NCI-H69 (cell line): ENCODE measurements at regions not wholly inside any gene's neighbourhood (a gene's known extent, or its start where the extent isn't known, plus 50 kb on each side); places are given as distances from the start of the nearest gene placed in this dataset.

Source experiments
- DNase-seq: peaks from one replicate; lab custom pipeline; 2025; lab: John Stamatoyannopoulos, UW

GRCh38 chr2:114134146-114134545 is 244.3 kb downstream of the ACTR3 start:
- no peak for DNase-seq

DNA sequence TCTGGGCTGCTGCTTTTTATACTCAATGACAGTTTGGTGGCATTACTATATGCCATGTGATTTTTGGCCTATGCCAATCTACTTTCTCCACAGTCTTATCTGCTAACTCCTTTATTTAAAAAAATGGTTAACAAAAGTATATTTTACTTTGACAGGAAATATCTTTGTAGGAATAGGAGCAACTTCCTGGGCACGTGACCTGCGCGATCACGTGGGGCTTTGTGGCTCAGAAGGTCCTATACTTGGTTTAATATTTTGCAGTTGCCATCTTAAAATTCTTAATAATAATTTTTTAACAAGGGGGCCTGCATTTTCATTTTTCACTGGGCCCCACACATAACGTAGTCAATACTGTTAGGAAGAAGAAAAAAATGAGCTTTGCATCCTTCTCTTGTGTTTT is 249.7 kb downstream of the ACTR3 start:
- DNase-seq: no peak

DNA sequence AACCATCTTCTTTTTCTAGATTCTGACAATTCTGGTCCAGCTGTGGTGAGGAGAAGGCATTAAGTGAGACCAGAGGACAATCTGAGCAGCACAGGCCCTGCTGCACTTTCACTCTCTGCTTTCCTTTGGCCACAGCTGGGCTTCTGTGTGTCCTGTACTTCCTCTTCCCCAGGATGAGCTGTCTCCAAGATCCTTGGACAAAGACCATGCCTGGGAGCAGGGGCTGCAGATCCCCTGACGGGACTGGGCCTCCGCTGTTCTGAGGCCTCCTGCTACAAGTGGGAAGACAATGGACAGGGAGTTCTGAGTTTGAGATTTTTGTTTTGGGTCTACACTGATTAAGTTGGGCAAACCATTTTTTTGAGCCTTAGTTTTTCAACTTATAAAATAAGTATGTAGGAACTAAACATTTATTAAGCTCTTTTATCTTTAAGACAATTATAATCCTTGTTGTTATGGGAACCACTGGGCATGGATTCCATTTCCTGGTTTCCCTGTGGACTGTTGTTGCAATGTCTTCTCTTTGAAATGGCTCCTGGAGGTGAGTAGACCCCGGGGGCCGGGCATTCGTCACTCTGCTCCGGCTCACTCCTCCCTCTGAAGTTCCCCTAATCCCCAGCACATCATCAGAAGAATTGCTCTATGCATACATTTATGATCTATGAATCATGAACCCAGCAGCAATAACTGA is 266.6 kb downstream of the ACTR3 start:
- no peak for DNase-seq

- no peak for DNase-seq
Observed at GRCh38 chr2:114157057-114157385, 267.1 kb downstream of the ACTR3 start.

GRCh38 chr2:114160263-114160981 is 270.5 kb downstream of the ACTR3 start:
- DNase-seq: no peak

DNA sequence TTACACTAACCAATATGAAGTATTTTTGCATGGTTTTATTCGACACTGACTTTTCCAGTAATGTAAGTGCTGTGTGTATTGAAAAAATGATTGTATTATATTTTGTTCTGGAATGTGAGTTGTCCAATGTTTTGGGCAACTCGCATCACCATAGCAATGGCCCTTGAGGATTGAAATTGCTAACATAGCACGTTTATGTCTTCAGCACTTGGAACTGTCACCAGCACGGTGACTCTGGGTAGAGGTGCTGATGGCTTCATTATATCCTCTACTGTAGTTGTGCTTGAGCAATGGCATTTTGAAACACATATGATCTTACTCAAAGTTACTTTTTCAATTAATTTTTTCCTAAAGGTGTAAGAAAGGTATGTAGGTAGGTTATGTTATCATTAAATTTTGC is 271.5 kb downstream of the ACTR3 start:
- DNase-seq: no peak

GRCh38 chr2:114167799-114168198 is 274.6 kb upstream of the DPP10 start:
- DNase-seq: no peak

GRCh38 chr2:114170070-114170469 is 272.4 kb upstream of the DPP10 start:
- no peak for DNase-seq

DNA sequence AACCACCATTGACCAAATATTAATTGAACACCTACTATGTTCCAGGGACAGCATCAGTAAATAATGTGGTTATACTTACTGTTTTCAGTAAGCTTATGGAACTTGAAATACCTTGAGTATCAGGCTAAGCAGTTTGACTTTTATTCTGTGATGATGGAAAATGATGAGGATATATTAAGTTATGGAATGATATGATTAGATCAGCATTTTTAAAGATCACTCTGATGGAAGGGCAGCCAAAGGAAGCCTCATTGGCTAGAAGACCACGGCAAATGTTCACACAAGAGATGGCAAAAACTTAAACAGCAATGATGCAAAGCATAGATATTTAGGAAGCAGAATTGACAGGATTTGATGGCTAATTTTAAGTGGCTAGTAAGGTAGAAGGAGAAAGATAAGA is 266.9 kb upstream of the DPP10 start:
- no peak for DNase-seq

DNA sequence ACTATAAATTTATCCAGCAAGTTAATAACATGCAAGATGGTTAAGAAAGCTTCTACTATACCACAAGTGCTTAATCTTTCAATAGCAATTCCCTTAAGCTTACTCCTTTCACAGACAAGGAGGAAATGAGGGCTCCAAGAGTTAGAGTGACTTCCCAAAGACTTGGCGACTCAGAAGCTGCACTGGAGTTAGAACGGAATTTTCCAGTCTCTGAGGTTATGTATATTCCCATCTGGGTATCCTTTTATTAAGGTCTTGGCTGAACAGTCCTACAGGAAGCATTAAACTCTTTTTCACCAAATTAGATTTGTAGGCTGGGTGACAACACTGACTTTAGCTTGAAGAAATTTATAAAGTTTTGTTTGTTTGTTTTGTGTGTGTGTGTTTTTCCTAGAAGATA is 256.9 kb upstream of the DPP10 start:
- no peak for DNase-seq

DNA sequence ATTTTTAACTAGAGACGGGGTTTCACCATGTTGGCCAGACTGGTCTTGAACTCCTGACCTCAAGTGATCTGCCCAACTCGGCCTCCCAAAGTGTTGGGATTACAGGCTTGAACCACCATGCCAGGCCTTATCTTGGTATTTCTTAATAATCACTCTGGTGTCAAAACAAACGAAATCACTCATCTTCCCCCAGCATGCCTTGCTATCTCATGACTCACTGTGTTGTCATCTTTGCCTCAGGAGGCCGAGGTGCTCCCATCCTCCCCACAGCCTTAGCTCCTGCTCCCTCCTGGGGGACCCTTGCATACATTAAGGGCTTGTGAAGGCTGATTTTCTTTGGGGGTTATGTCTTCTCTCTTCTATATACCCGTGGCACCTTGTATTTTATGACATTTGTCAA is 250.1 kb upstream of the DPP10 start:
- no peak for DNase-seq

DNA sequence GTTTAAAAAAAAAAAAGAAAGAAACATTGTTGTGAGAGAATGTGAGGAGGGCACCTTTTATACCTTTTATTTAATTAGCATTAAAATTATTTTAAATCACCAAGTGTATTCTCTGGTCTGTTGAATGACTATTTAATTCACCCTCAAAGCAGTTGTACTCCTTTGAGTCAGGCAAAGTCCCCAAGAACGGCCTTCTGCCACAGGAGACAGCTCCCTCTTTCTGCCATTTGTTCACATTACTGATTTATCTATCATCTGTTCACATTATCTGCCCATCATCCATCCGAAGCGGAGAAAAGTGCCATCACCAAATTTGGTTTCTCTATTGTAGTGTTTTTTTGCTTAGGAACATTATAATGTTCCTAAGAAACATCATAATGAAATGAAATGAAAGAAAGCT is 240.7 kb upstream of the DPP10 start:
- DNase-seq: no peak

DNA sequence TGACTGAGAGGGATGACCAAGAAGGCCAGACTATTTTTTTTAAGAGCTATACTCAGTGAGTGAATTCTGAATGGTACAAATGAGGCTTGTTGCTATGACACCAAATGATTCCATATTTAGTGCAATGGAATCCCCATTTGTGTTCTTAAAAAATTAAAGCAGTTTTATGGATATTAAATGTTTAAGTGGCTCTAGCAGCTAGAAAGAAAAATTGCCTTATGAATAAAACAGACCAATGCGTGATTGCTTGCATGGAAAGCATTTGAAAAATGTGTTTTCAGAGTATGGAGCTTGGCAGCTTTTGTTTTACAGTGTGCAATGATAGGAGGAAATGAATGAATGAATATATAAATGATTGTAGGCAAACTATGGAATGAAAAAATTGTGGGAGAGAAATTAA is 238.8 kb upstream of the DPP10 start:
- no peak for DNase-seq

DNA sequence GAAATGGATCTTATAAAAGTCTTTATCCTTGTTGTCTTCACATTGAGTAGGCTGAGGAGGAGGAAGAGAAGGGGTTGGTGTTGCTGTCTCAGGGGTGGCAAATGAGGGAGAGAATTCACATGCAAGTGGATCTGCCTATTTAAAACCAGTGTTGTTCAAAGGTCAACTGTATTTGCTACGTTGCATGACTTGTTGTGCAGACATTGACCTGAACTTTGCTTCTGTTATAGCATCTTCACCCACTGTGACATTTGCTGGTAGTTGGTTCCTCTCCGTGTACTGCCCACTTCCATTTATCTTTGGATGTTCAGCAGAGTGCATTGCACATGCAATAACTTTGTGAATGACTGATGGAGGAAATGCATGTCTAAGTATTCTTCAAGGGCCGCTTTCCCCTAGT is 228.6 kb upstream of the DPP10 start:
- DNase-seq: no peak

DNA sequence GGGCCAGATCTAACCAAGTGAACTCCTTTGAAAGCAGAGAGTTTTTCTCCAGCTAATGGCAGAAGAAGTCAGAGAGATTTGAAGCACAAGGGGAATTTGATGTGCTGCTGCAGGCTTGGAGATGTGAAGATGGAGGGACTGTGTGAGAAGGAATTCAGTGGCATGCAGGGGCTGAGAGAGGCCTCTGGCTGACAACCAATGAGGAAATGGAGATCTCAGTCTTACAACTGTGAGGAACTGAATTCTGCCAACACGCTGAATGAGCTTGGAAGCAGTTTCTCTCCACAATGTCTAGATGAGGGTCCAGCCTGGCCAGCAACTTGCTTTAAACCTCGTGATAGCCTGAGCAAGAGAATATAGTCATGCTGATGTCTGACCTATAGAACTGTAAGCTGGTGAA is 224.1 kb upstream of the DPP10 start:
- no peak for DNase-seq

GRCh38 chr2:114219456-114219855 is 223.0 kb upstream of the DPP10 start:
- DNase-seq: no peak

DNA sequence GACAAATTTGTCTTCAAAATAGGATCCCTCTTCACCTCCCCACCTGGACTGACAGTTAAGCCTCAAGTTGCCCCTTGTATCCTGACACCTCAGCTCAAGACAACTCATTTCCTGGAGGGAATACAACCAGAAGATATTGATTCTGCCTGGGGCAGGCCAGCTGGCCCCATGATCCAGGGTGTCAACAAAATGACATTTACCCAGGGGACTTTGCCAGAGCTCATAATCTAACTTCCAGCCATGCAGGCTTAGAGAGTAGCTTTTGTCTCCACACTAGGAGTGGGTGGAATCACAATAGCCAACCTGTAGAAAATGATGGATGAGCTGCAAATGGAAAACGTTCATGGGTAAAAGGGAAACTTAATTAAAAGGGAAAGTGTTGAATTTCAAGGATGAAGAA is 220.1 kb upstream of the DPP10 start:
- DNase-seq: no peak

DNA sequence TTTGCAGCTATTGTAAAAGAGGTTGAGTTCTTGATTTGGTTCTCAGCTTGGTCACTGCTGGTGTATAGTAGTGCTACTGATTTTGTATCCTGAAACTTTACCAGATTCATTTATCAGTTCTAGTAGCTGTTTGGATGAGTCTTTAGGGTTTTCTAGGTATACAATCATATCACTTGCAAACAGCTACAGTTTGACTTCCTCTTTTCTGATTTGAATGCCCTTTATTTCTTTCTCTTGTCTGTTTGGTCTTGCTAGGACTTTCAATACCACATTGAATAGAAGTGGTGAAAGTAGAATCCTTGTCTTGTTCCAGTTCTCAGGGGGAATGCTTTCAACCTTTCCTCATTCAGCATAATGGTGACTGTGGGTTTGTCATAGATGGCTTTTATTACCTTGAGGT is 210.5 kb upstream of the DPP10 start:
- no peak for DNase-seq

GRCh38 chr2:114237331-114237730 is 205.1 kb upstream of the DPP10 start:
- no peak for DNase-seq

DNA sequence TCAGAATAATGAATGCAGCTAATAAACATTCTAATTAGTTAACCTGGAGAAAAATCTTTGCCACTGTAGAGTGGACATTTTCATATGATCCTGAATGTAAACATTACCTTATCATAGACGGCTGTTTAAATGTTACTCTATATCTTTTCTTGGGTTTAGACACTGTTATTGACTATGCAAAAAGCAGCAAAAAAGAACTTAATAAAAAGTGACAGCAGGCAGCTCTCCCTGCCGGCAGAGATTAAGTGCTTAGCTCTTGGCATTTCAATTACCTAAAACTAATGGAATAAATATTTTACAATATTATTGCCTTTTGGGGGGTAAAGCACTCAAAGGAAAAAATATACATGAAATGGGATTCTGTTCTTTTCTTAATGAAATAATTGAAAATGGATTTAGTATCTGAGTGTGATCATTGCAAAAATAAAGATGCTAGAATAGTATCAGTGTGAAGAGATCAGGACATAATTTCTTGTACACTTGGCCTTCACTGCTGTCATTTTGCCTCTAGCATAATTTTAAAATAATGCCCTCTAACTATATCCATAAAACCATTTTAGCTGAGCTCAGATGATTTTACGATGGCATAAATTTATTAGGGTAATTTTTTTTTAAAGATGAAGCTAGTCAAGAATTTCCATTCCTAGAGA is 203.4 kb upstream of the DPP10 start:
- no peak for DNase-seq

- DNase-seq: no peak
Observed at GRCh38 chr2:114248648-114249047, 193.8 kb upstream of the DPP10 start.

DNA sequence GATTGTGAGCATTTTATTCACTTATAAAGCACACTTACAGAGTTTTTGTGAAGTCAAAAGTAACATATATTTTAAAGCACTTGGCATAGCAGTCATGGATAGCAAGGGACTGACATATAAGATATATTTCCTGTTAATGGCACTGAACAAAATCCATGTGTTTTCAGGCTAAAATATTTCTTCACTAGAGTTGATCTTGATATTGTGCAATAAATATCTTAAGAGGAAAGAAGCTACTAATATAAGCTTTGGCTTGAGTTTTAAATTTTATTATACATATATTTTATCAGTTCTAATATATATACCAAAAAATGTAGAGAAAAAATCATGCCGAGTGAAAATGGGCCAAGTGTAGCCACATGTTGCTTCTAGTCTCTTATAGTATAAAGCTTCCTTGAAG is 189.7 kb upstream of the DPP10 start:
- no peak for DNase-seq

DNA sequence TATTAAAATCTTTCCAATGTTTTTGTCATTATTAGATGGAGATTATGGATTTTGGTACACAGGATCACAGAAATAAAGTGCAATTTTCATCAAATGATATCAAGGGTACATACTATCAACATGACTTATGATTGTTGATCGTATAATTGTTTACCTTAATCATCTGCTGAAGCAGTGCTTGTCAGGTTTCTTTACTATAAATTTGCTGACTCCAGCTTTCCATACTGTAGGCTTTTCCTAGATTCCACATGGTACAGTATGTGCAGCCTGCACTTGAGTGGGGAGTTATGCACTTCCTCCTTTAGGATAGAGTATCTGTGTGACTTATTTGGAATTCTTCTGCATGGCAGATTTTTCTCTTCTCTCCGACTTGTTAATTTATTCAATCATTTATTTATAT is 187.6 kb upstream of the DPP10 start:
- no peak for DNase-seq

GRCh38 chr2:114259389-114259788 is 183.1 kb upstream of the DPP10 start:
- no peak for DNase-seq
